H9 (cell line): ENCODE measurements at regions not wholly inside any gene's neighbourhood (a gene's known extent, or its start where the extent isn't known, plus 50 kb on each side); places are given as distances from the start of the nearest gene placed in this dataset.

Experiments used
- DNase-seq: peaks from one replicate; pipeline ENCODE4 v3.0.0-alpha.2; 2017
- H2AFZ ChIP-seq: one replicate; pipeline ENCODE4 v1.6.1; 2013; ENCODE audit warnings: mild to moderate bottlenecking, low read length, control low read depth, moderate library complexity
- H2AK5ac ChIP-seq: 2 replicates; pipeline ENCODE4 v1.6.1; 2013; ENCODE audit warnings: low read length, control low read depth, mixed read lengths; ENCODE audit not compliant: insufficient read length
- H2BK120ac ChIP-seq: one replicate; pipeline ENCODE4 v1.6.1; 2013; ENCODE audit warnings: low read depth, mild to moderate bottlenecking, low read length, control low read depth, inconsistent platforms; ENCODE audit not compliant: poor library complexity, severe bottlenecking
- H2BK12ac ChIP-seq: 2 replicates; pipeline ENCODE4 v1.6.1; 2013; ENCODE audit warnings: low read length, control low read depth, mixed read lengths, low read depth; ENCODE audit not compliant: insufficient read length
- H2BK15ac ChIP-seq: 2 replicates; pipeline ENCODE4 v1.6.1; 2013; ENCODE audit warnings: low read depth, low read length, control low read depth
- H2BK20ac ChIP-seq: one replicate; pipeline ENCODE4 v1.6.1; 2013; ENCODE audit warnings: low read depth, mild to moderate bottlenecking, low read length, control low read depth, inconsistent platforms; ENCODE audit not compliant: poor library complexity, severe bottlenecking
- H2BK5ac ChIP-seq: 2 replicates; pipeline ENCODE4 v1.6.1; 2013; ENCODE audit warnings: low read length, control low read depth, mixed read lengths; ENCODE audit not compliant: insufficient read length
- H3K14ac ChIP-seq: 2 replicates; pipeline ENCODE4 v1.6.1; 2013; ENCODE audit warnings: low read length, control low read depth; ENCODE audit not compliant: insufficient read depth
- H3K18ac ChIP-seq: 2 replicates; pipeline ENCODE4 v1.6.1; 2013; ENCODE audit warnings: low read depth, mild to moderate bottlenecking, mixed read lengths, low read length, control low read depth; ENCODE audit not compliant: insufficient read length
- H3K23ac ChIP-seq: 2 replicates; pipeline ENCODE4 v1.6.1; 2013; ENCODE audit warnings: low read length, control low read depth, mixed read lengths, low read depth; ENCODE audit not compliant: insufficient read length
- H3K23me2 ChIP-seq: 2 replicates; pipeline ENCODE4 v1.6.1; 2013; ENCODE audit warnings: low read depth, mild to moderate bottlenecking, mixed read lengths, low read length, control low read depth; ENCODE audit not compliant: insufficient read length, poor library complexity, severe bottlenecking
- H3K27ac ChIP-seq: 2 replicates; pipeline ENCODE4 v1.5.1; 2013; ENCODE audit warnings: low read length, control low read depth, mixed read lengths, low read depth; ENCODE audit not compliant: insufficient read length
- H3K27me3 ChIP-seq: 2 replicates; pipeline ENCODE4 v1.6.1; 2013; ENCODE audit warnings: low read length, control low read depth, inconsistent platforms; ENCODE audit not compliant: insufficient read depth
- H3K4ac ChIP-seq: 2 replicates; pipeline ENCODE4 v1.6.1; 2013; ENCODE audit warnings: low read depth, mild to moderate bottlenecking, control low read depth, inconsistent platforms, low read length, moderate library complexity
- H3K4me1 ChIP-seq: 2 replicates; pipeline ENCODE4 v1.6.1; 2013; ENCODE audit warnings: low read length, control low read depth, inconsistent platforms; ENCODE audit not compliant: insufficient read depth
- H3K4me2 ChIP-seq: 2 replicates; pipeline ENCODE4 v1.6.1; 2013; ENCODE audit warnings: low read length, control low read depth, mixed read lengths; ENCODE audit not compliant: insufficient read length, insufficient read depth
- H3K56ac ChIP-seq: 2 replicates; pipeline ENCODE4 v1.6.1; 2013; ENCODE audit warnings: low read depth, mild to moderate bottlenecking, mixed read lengths, low read length, control low read depth; ENCODE audit not compliant: insufficient read length
- H3K79me1 ChIP-seq: 2 replicates; pipeline ENCODE4 v1.6.1; 2013; ENCODE audit warnings: low read depth, mild to moderate bottlenecking, moderate library complexity, low read length, control low read depth, inconsistent platforms; ENCODE audit not compliant: insufficient read depth, poor library complexity, severe bottlenecking
- H3K79me2 ChIP-seq: 2 replicates; pipeline ENCODE4 v1.6.1; 2013; ENCODE audit warnings: low read length, control low read depth, inconsistent platforms; ENCODE audit not compliant: insufficient read depth
- H3K9ac ChIP-seq: 2 replicates; pipeline ENCODE4 v1.6.1; 2013; ENCODE audit warnings: low read length, control low read depth, mixed read lengths; ENCODE audit not compliant: insufficient read length; ENCODE audit errors: extremely low read depth
- H3K9me3 ChIP-seq: one replicate; pipeline ENCODE4 v1.6.1; 2013; ENCODE audit warnings: low read depth, low read length, inconsistent platforms; ENCODE audit not compliant: control insufficient read depth
- H3T11ph ChIP-seq: one replicate; pipeline ENCODE4 v1.6.1; 2013; ENCODE audit warnings: mild to moderate bottlenecking, low read length, control low read depth, inconsistent platforms
- H4K20me1 ChIP-seq: one replicate; pipeline ENCODE4 v1.6.1; 2013; ENCODE audit not compliant: control insufficient read depth, insufficient read length, insufficient read depth
- H4K5ac ChIP-seq: 2 replicates; pipeline ENCODE4 v1.6.1; 2013; ENCODE audit warnings: low read depth, mild to moderate bottlenecking, mixed read lengths, low read length, control low read depth; ENCODE audit not compliant: insufficient read length
- H4K8ac ChIP-seq: replicated peaks from 2 replicates; pipeline ENCODE4 v1.6.1; 2013; ENCODE audit warnings: low read length, control low read depth, mixed read lengths, low read depth; ENCODE audit not compliant: insufficient read length
- H4K91ac ChIP-seq: 2 replicates; pipeline ENCODE4 v1.6.1; 2013; ENCODE audit warnings: low read depth, mild to moderate bottlenecking, moderate library complexity, mixed read lengths, low read length, control low read depth; ENCODE audit not compliant: insufficient read length
- H3K27ac Mint-ChIP-seq, 3 experiments: 2 replicates in 2 of 3; 3 replicates in 1 of 3; pipeline ENCODE4 v1.8.0; 2020 to 2021; ENCODE audit warnings: mixed read lengths in 3 of 3, mild to moderate bottlenecking in 1 of 3, moderate library complexity in 1 of 3
- H3K27me3 Mint-ChIP-seq: 2 replicates; pipeline ENCODE4 v1.8.0; 2021; ENCODE audit warnings: low read depth, mild to moderate bottlenecking, moderate library complexity, mixed read lengths
- H3K36me3 Mint-ChIP-seq, 3 experiments: 2 replicates in 2 of 3; 3 replicates in 1 of 3; pipeline ENCODE4 v1.8.0; 2020 to 2021; ENCODE audit warnings: low read depth in 3 of 3, mixed read lengths in 3 of 3; ENCODE audit not compliant: insufficient read depth in 1 of 3
- H3K4me1 Mint-ChIP-seq, 2 experiments: 2 replicates each; pipeline ENCODE4 v1.8.0; 2020; ENCODE audit warnings: mixed read lengths in 2 of 2
- H3K4me3 Mint-ChIP-seq, 2 experiments: 2 replicates in 1 of 2; 3 replicates in 1 of 2; pipeline ENCODE4 v1.8.0; 2020 to 2021; ENCODE audit warnings: mild to moderate bottlenecking in 2 of 2, mixed read lengths in 2 of 2, moderate library complexity in 1 of 2
- H3K9me3 Mint-ChIP-seq, 2 experiments: 2 replicates in 1 of 2; 3 replicates in 1 of 2; pipeline ENCODE4 v1.8.0; 2020; ENCODE audit warnings: mild to moderate bottlenecking in 2 of 2, mixed read lengths in 2 of 2, moderate library complexity in 1 of 2
- CTCF ChIP-seq: fragments of 200-600 bp; sonication (generic); conservative IDR thresholded peaks from 3 replicates; pipeline ENCODE4 v1.8.0; 2021; ENCODE audit warnings: antibody characterized with exemption, mild to moderate bottlenecking
- WGBS: extraction: QIAGEN DNeasy Blood & Tissue Kit; methylation state at CpG from one replicate; pipeline ENCODE4 v1.1.7; 2013; ENCODE audit warnings: missing lambda C conversion rate, low lambda C conversion rate, mixed read lengths; ENCODE audit not compliant: insufficient read length; ENCODE audit errors: extremely low coverage; 5-methylcytosine and 5-hydroxymethylcytosine counted together

GRCh38 chr9:73344060-73344459 is 192.4 kb downstream of the ANXA1 start:
- Histone ChIP-seq H3K23me2 (no peaks in the 10 kb centered on the region), H4K20me1 (no peaks in the 10 kb centered on the region), H4K5ac (no peak overlapping the region), H3K4me1 (no peaks in the 10 kb centered on the region), H3K4me2 (no peak overlapping the region), H2BK20ac (no peak overlapping the region), H2BK120ac (no peak overlapping the region), H2BK5ac (no peak overlapping the region), H3K79me1 (no peaks in the 10 kb centered on the region), H3K18ac (no peak overlapping the region), H2AK5ac (no peak overlapping the region), H4K91ac (no peak overlapping the region), H3K4ac (no peak overlapping the region), H3T11ph (no peak overlapping the region), H3K79me2 (no peaks in the 10 kb centered on the region), H2AFZ (no peak overlapping the region), H3K9me3 (no peaks in the 10 kb centered on the region), H3K14ac (no peak overlapping the region), H4K8ac (no peak overlapping the region), H2BK12ac (no peak overlapping the region), H2BK15ac (no peak overlapping the region), H3K27ac (no peak overlapping the region), H3K23ac (no peak overlapping the region), H3K56ac (no peak overlapping the region), H3K9ac (no peak overlapping the region), H3K27me3 (no peaks in the 10 kb centered on the region)
- H3K27me3 Mint-ChIP-seq: no peaks in the 10 kb centered on the region
- no peaks in the 10 kb centered on the region for H3K9me3 Mint-ChIP-seq
- no CpG with 5 or more reads among the region's 3 CpGs for WGBS
- H3K36me3 Mint-ChIP-seq: no peaks in the 10 kb centered on the region
- H3K4me1 Mint-ChIP-seq: peaks cover 0 to 9% of the 10 kb centered on the region in 2 experiments; a peak in 2 of 4 replicates
- no peak overlapping the region for H3K4me3 Mint-ChIP-seq
- H3K27ac Mint-ChIP-seq: no peak overlapping the region
- DNase-seq: no peak
- TF ChIP-seq CTCF: no peak
